HG02870 (cell line): ENCODE measurements at regions not wholly inside any gene's neighbourhood (a gene's known extent, or its start where the extent isn't known, plus 50 kb on each side); places are given as distances from the start of the nearest gene placed in this dataset.

Source experiments
- ATAC-seq: cut with Tn5 transposase; IDR thresholded peaks from one replicate; pipeline ENCODE4 v1.9.1; 2021; ENCODE audit warnings: mild to moderate bottlenecking, moderate library complexity; ENCODE audit not compliant: unreplicated experiment

- no peak for ATAC-seq
Measured at GRCh38 chr16:79691007-79691406, 90.5 kb upstream of the MAF start.

- ATAC-seq = no peak
Measured at GRCh38 chr16:79690159-79690558, 89.6 kb upstream of the MAF start.

GRCh38 chr16:79687249-79688130 is 87.0 kb upstream of the MAF start:
- ATAC-seq = no peak

- ATAC-seq = no peak
Measured at GRCh38 chr16:79685871-79686270, 85.3 kb upstream of the MAF start.

GRCh38 chr16:79679334-79679733 is 78.8 kb upstream of the MAF start:
- ATAC-seq = no peak

- ATAC-seq = no peak
Measured at GRCh38 chr16:79677799-79678530, 77.4 kb upstream of the MAF start.

- no peak for ATAC-seq
Measured at GRCh38 chr16:79673635-79674034, 73.1 kb upstream of the MAF start.

GRCh38 chr16:79672524-79672923 is 72.0 kb upstream of the MAF start:
- ATAC-seq = no peak

- no peak for ATAC-seq
Measured at GRCh38 chr16:79668502-79668901, 68.0 kb upstream of the MAF start.

- no peak for ATAC-seq
Measured at GRCh38 chr16:79665970-79666369, 65.4 kb upstream of the MAF start.

- no peak for ATAC-seq
Measured at GRCh38 chr16:79664407-79664806, 63.9 kb upstream of the MAF start.

- ATAC-seq = no peak
Measured at GRCh38 chr16:79662669-79663313, 62.3 kb upstream of the MAF start.

GRCh38 chr16:79662122-79662521 is 61.6 kb upstream of the MAF start:
- ATAC-seq = no peak

GRCh38 chr16:79661578-79661977 is 61.0 kb upstream of the MAF start:
- ATAC-seq = no peak

GRCh38 chr16:79659344-79659743 is 58.8 kb upstream of the MAF start:
- no peak for ATAC-seq

GRCh38 chr16:79658301-79659033 is 57.9 kb upstream of the MAF start:
- no peak for ATAC-seq

GRCh38 chr16:79656553-79657115 is 56.1 kb upstream of the MAF start:
- ATAC-seq = no peak

- no peak for ATAC-seq
Measured at GRCh38 chr16:79653373-79653891, 52.9 kb upstream of the MAF start.

GRCh38 chr16:79651363-79651762 is 50.8 kb upstream of the MAF start:
- no peak for ATAC-seq
